CD4-positive, alpha-beta memory T cell (primary cell): ENCODE measurements at regions not wholly inside any gene's neighbourhood (a gene's known extent, or its start where the extent isn't known, plus 50 kb on each side); places are given as distances from the start of the nearest gene placed in this dataset.

Experiments used
- CTCF ChIA-PET: fragments of 350-600 bp; sonication (Branson Sonifier 250); formaldehyde crosslinking; loops from one replicate; lab custom pipeline; 2021; ENCODE audit warnings: inconsistent platforms; ENCODE audit not compliant: partially characterized antibody; lab: Charles Lee
- POLR2A ChIA-PET: fragments of 350-600 bp; sonication (Branson Sonifier 250); formaldehyde crosslinking; loops from one replicate; lab custom pipeline; 2021; ENCODE audit not compliant: partially characterized antibody; lab: Charles Lee
- DNase-seq, 5 donors: peaks; one replicate each; pipeline versions ENCODE4 v3.0.0 to v3.0.0-alpha.2; 2020 to 2022; ENCODE audit warnings: mixed read lengths in 1 of 5
- H3K27ac ChIP-seq: one replicate; pipeline ENCODE4 v1.7.0; 2013; ENCODE audit warnings: low read depth, low read length
- H3K27me3 ChIP-seq: 2 replicates; pipeline ENCODE4 v1.7.0; 2013; ENCODE audit warnings: mild to moderate bottlenecking, low read length, moderate library complexity; ENCODE audit not compliant: insufficient read depth
- H3K36me3 ChIP-seq: 2 replicates; pipeline ENCODE4 v1.7.0; 2013; ENCODE audit warnings: mild to moderate bottlenecking, low read length, moderate library complexity; ENCODE audit not compliant: insufficient read depth
- H3K4me1 ChIP-seq: 2 replicates; pipeline ENCODE4 v1.7.0; 2013; ENCODE audit warnings: mild to moderate bottlenecking, low read length, moderate library complexity; ENCODE audit not compliant: insufficient read depth
- H3K4me3 ChIP-seq, 2 donors: one replicate each; pipeline ENCODE4 v1.7.0; 2013; ENCODE audit warnings: low read length in 2 of 2, mild to moderate bottlenecking in 1 of 2
- H3K9me3 ChIP-seq, 2 donors: one replicate each; pipeline ENCODE4 v1.7.0; 2013; ENCODE audit warnings: low read length in 2 of 2, control low read depth in 1 of 2; ENCODE audit not compliant: control insufficient read depth in 1 of 2
- H3K27ac Mint-ChIP-seq, 7 donors: one replicate each; pipeline ENCODE4 v1.8.0; 2020 to 2021; ENCODE audit warnings: mixed read lengths in 7 of 7, mild to moderate bottlenecking in 6 of 7, inconsistent platforms in 3 of 7, moderate library complexity in 3 of 7
- H3K27me3 Mint-ChIP-seq, 2 donors: one replicate each; pipeline ENCODE4 v1.8.0; 2020 to 2021; ENCODE audit warnings: mixed read lengths in 2 of 2
- H3K36me3 Mint-ChIP-seq, 2 donors: one replicate each; pipeline ENCODE4 v1.8.0; 2020 to 2021; ENCODE audit warnings: mixed read lengths in 2 of 2, inconsistent platforms in 1 of 2, mild to moderate bottlenecking in 1 of 2
- H3K4me1 Mint-ChIP-seq, 4 donors: one replicate each; pipeline ENCODE4 v1.8.0; 2020 to 2021; ENCODE audit warnings: mixed read lengths in 4 of 4, mild to moderate bottlenecking in 1 of 4
- H3K4me3 Mint-ChIP-seq, 8 donors: one replicate each; pipeline ENCODE4 v1.8.0; 2020 to 2021; ENCODE audit warnings: mixed read lengths in 8 of 8, mild to moderate bottlenecking in 7 of 8, moderate library complexity in 6 of 8, inconsistent platforms in 3 of 8
- H3K9me3 Mint-ChIP-seq, 8 donors: one replicate each; pipeline ENCODE4 v1.8.0; 2020 to 2021; ENCODE audit warnings: mixed read lengths in 8 of 8, mild to moderate bottlenecking in 5 of 8, inconsistent platforms in 3 of 8, moderate library complexity in 1 of 8
- intact Hi-C: fragments of 100-400 bp; cut with micrococcal nuclease; formaldehyde crosslinking; loops from one replicate; pipeline ENCODE4 v1.15.1; 2023

DNA sequence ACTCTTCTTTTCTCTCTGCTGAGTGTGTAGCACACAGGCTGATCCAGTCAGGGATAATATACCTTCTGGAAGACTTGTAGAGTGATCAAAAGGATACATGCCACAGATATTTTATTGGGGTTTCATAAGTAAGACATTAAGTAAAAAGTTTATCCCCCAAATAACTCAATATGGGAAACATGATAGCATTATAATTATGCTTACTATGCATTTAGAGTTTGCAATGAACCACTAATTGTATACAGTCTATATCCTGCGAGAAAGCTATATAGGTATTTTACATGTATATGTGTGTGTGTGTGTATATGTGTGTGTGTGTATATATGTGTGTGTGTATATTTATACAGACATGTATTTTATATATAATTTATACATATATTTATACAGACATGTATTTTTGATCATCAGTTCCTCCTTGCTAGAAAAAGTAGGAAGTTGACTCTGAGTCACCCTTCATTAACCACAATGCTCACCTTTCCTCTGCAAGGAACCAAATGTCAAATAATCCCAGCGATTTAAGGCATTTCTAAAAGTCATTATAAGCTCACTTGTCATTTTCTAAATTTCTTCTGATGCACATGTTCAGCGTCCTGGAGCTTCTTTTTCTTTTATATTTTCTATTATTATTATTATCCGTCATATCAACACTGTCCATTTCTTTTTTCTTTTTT lies 312.5 kb upstream of the OBI1 start:
- Histone ChIP-seq H3K4me1 (no peaks in the 10 kb centered on the region), H3K27me3 (no peaks in the 10 kb centered on the region), H3K9me3 (no peaks in the 10 kb centered on the region), H3K27ac (no peak overlapping the region), H3K36me3 (no peaks in the 10 kb centered on the region), H3K4me3 (no peak overlapping the region)
- Mint-ChIP-seq H3K4me1 (no peaks in the 10 kb centered on the region), H3K27ac (no peak overlapping the region), H3K27me3 (peaks cover 2 to 6% of the 10 kb centered on the region in 2 donors), H3K4me3 (no peak overlapping the region), H3K9me3 (peaks cover 0 to 4% (median 0%) of the 10 kb centered on the region in 8 donors), H3K36me3 (no peaks in the 10 kb centered on the region)
- no peak for DNase-seq
- CTCF ChIA-PET: interaction anchor here (1.3 kb wide), 1 partner anchor 833 kb away, joined by 4 read pairs; no protein-coding TSS in a partner anchor
- intact Hi-C loops: no loop called here
- POLR2A ChIA-PET: no interaction called here

DNA sequence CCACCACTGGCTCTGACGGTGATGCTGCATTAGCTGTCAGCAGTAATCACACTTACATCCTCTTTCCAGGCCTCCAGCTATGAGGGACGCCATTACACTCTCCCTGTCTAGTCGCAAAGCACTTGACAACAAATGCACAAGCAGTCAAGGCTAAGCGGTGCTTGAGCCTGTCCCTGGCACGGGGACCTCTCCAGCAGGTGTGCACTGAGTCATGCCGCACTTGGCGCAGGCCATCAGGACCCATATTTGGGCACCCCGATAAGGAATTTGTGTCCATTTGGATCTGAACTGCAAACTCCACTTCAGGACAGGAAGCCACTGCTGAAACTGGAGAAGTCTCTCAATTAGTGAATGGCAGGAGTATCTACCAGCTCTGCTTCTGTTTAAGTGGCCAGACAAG lies 301.9 kb upstream of the OBI1 start:
- H3K9me3 Mint-ChIP-seq: no peaks in the 10 kb centered on the region
- H3K4me1 ChIP-seq: no peaks in the 10 kb centered on the region
- no peak overlapping the region for H3K4me3 ChIP-seq
- no peaks in the 10 kb centered on the region for H3K4me1 Mint-ChIP-seq
- DNase-seq: no peak
- H3K27me3 ChIP-seq: no peaks in the 10 kb centered on the region
- no peaks in the 10 kb centered on the region for H3K9me3 ChIP-seq
- ChIA-PET CTCF (no interaction called here), POLR2A (no interaction called here)
- H3K4me3 Mint-ChIP-seq: no peak overlapping the region
- H3K36me3 Mint-ChIP-seq: no peaks in the 10 kb centered on the region
- no peaks in the 10 kb centered on the region for H3K36me3 ChIP-seq
- H3K27me3 Mint-ChIP-seq: peaks cover 1 to 9% of the 10 kb centered on the region in 2 donors
- intact Hi-C loops: no loop called here
- no peak overlapping the region for H3K27ac ChIP-seq
- H3K27ac Mint-ChIP-seq: no peak overlapping the region

DNA sequence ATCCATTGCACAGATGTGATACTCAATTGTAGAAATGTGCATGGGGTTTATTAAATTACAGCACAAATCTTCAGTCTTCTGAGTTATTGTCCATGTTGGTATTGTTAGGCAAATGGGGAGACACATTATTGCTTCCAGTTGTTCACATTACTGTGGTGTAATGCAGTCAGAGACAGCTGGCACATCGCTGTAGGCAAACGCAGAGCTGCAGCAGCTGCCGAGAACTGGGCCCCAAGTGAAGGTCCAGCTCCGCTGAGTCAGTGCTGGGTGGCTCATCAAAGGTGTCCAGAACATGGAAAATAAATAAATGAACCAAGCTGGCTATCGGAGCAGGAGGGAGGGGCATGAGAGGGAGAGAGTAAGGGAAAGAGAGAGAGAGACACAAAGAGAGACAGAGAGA lies 299.1 kb upstream of the OBI1 start:
- no peaks in the 10 kb centered on the region for H3K9me3 ChIP-seq
- Mint-ChIP-seq H3K4me3 (no peak overlapping the region), H3K9me3 (peaks cover 0 to 3% (median 0%) of the 10 kb centered on the region in 8 donors), H3K4me1 (no peaks in the 10 kb centered on the region), H3K27me3 (peaks cover 4 to 11% of the 10 kb centered on the region in 2 donors), H3K36me3 (no peaks in the 10 kb centered on the region), H3K27ac (no peak overlapping the region)
- H3K4me1 ChIP-seq: no peaks in the 10 kb centered on the region
- no peak overlapping the region for H3K4me3 ChIP-seq
- H3K27ac ChIP-seq: no peak overlapping the region
- POLR2A ChIA-PET: no interaction called here
- no peaks in the 10 kb centered on the region for H3K36me3 ChIP-seq
- no peak for DNase-seq
- no peaks in the 10 kb centered on the region for H3K27me3 ChIP-seq
- intact Hi-C loops: no loop called here
- CTCF ChIA-PET: interaction anchor here (1.1 kb wide), 1 partner anchor 18 kb away, joined by 4 read pairs; no protein-coding TSS in a partner anchor

DNA sequence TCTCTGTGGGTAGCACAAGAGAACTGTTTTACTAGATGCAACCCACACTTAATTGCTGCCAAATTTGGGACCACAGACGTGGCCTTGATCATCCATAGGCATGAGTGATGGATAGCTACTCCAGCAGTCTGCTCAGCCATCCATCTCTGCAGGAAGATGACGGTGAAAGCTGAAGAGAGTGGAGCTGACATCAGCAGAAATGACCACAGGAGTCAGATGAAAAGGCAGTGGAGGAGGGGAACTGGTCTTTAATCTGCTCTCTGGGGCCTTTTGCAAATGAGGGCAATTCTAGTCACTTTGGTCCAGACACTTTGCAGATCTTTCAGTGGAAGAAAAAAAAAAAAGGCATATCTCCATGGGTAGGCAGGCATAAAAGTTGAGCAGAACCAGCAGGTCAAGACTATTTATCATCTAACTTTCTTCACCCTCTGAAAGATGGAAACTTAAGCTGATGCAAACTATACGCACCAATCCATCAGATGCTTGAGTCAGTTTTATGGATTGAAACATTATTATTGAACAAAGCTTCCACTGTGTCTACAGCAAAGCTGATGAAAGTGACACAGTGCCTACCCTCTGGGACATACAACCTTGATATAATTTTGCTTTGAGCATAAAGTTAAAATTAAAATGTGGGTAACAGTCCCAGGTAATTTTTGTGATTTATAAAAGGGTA lies 281.6 kb upstream of the OBI1 start:
- Mint-ChIP-seq H3K27ac (no peak overlapping the region), H3K9me3 (no peaks in the 10 kb centered on the region), H3K27me3 (peaks cover 2% of the 10 kb centered on the region in 2 donors), H3K4me3 (no peak overlapping the region), H3K4me1 (no peaks in the 10 kb centered on the region), H3K36me3 (no peaks in the 10 kb centered on the region)
- Histone ChIP-seq H3K27me3 (no peaks in the 10 kb centered on the region), H3K36me3 (no peaks in the 10 kb centered on the region), H3K4me3 (no peak overlapping the region), H3K27ac (no peak overlapping the region), H3K4me1 (no peaks in the 10 kb centered on the region), H3K9me3 (no peaks in the 10 kb centered on the region)
- intact Hi-C loops: no loop called here
- CTCF ChIA-PET: no interaction called here
- POLR2A ChIA-PET: no interaction called here
- DNase-seq: no peak

DNA sequence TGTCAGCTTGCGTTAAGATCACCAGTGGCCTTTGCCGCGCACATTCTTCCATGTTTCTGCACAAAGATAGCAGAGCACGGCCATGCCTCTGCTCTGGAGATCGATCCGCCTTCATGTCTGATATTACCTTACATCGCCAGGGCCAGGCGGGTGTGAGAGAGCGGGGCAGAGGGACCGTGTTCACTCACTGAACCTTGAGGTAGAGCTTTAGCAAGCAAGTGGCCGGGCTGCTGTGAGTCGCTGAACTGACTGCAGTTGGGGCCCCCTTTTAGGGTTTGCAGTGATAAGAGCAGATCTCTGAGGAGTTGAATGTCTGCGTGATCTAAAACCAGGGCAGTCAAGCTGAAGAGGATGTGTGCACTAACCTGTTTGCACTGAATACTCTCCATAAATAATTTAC lies 275.4 kb upstream of the OBI1 start:
- POLR2A ChIA-PET: no interaction called here

DNA sequence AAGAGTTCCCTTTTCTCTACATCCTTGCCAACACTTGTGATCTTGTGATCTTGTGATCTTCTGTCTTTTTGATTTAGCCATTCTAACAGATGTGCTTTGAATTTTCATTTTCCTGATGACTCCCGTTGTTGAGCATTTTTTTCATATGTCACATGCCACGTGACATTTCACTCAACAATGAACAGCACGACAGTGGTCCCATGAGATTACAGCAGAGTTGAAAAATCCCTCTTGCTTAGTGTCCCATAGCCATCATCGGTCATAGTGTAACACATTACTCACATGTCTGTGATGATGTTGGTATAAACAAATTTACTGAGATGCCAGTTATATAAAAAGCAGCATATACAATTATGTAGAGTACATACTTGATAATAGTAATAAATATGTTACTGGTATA lies 256.1 kb upstream of the OBI1 start:
- ChIA-PET CTCF (no interaction called here), POLR2A (no interaction called here)
- Mint-ChIP-seq H3K27me3 (no peaks in the 10 kb centered on the region), H3K36me3 (no peaks in the 10 kb centered on the region), H3K4me1 (no peaks in the 10 kb centered on the region), H3K9me3 (peaks cover 0 to 4% (median 0%) of the 10 kb centered on the region in 8 donors), H3K4me3 (no peak overlapping the region), H3K27ac (no peak overlapping the region)
- Histone ChIP-seq H3K36me3 (no peaks in the 10 kb centered on the region), H3K27me3 (no peaks in the 10 kb centered on the region), H3K9me3 (no peaks in the 10 kb centered on the region), H3K4me3 (no peak overlapping the region), H3K27ac (no peak overlapping the region), H3K4me1 (no peaks in the 10 kb centered on the region)
- DNase-seq: no peak
- intact Hi-C loops: no loop called here

More for the DNA sequence above, 275.4 kb upstream of the OBI1 start:
- Histone ChIP-seq H3K9me3 (no peaks in the 10 kb centered on the region), H3K4me1 (no peaks in the 10 kb centered on the region), H3K36me3 (no peaks in the 10 kb centered on the region), H3K4me3 (no peak overlapping the region), H3K27ac (no peak overlapping the region), H3K27me3 (no peaks in the 10 kb centered on the region)
- Mint-ChIP-seq H3K4me1 (no peaks in the 10 kb centered on the region), H3K4me3 (no peak overlapping the region), H3K9me3 (peaks cover 0 to 2% (median 0%) of the 10 kb centered on the region in 8 donors), H3K27ac (no peak overlapping the region), H3K27me3 (peaks cover 3 to 4% of the 10 kb centered on the region in 2 donors), H3K36me3 (no peaks in the 10 kb centered on the region)
- DNase-seq: no peak
- CTCF ChIA-PET: no interaction called here
- intact Hi-C loops: no loop called here

DNA sequence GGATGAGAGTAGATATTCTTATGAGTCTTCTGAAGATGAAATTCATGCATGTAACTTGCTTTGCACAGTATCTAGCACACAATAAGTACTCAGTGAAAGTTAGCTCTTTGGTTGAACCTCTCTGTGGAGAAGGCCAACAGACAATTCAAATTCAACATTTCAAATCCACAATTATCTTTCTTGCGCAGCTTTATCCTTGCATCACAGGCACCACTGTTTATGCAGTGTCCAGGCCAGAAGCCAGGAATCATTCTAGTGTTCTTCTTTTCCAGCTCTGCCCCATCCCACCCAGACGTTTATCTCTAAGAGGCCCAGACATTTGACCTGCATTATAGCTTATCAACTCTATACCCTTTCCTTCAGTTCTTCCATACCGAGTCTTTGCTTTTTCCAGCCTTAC lies 254.7 kb upstream of the OBI1 start:
- Mint-ChIP-seq H3K9me3 (peaks cover 0 to 4% (median 0%) of the 10 kb centered on the region in 8 donors), H3K4me1 (no peaks in the 10 kb centered on the region), H3K4me3 (no peak overlapping the region), H3K27ac (no peak overlapping the region), H3K36me3 (no peaks in the 10 kb centered on the region), H3K27me3 (no peaks in the 10 kb centered on the region)
- DNase-seq: no peak
- H3K27me3 ChIP-seq: no peaks in the 10 kb centered on the region
- ChIA-PET CTCF (interaction anchor here (0.6 kb wide), 1 partner anchor 198 kb away, joined by 3 read pairs; no protein-coding TSS in a partner anchor), POLR2A (no interaction called here)
- H3K4me1 ChIP-seq: no peaks in the 10 kb centered on the region
- no peaks in the 10 kb centered on the region for H3K9me3 ChIP-seq
- intact Hi-C loops: no loop called here
- H3K4me3 ChIP-seq: no peak overlapping the region
- H3K36me3 ChIP-seq: no peaks in the 10 kb centered on the region
- no peak overlapping the region for H3K27ac ChIP-seq
